ENCODE measurements at regions not wholly inside any gene's neighbourhood (a gene's known extent, or its start where the extent isn't known, plus 50 kb on each side); places are given as distances from the start of the nearest gene placed in this dataset.
"Not testable (repeated sequence)": the region's sequence is repeated elsewhere in the genome, so short reads cannot be mapped to it uniquely, and the experiment has no call there.

DNA sequence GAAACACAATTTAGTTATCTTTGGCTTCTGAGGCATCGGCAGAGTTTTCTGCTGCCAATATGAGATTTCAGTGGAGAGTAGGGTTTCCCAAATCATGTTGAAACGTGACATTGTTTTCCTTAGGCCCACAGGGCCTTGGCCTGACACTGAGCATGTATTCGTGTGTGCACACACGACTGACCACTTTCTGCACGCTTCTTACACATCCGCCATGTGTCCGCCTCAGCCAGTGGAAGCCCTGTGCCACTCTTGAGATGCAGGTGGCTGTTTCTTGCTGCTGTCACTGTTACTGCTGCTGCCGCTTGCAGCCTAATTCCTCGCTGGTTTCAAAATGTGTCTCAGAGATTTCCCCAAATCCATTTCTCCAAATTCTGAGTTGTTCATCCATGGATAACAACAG, 299.6 kb upstream of the PLGLB1 start:
- CTCF ChIA-PET; DNase-seq; H3K4me1 ChIP-seq (ENCODE audit: control extremely low read depth in 1 of 4, control insufficient read depth in 4 of 4, insufficient read depth in 4 of 4, low read length in 3 of 4); POLR2A ChIA-PET; H3K27ac ChIP-seq (ENCODE audit: insufficient read depth in 1 of 2, low read depth in 1 of 2, low read length in 2 of 2, poor library complexity in 1 of 2, severe bottlenecking in 2 of 2); H3K36me3 ChIP-seq (ENCODE audit: control insufficient read depth in 4 of 4, insufficient read depth in 4 of 4, low read length in 3 of 4); H3K27me3 ChIP-seq (replicated peaks in 2 of 5; ENCODE audit: control insufficient read depth in 4 of 5, insufficient read depth in 5 of 5, low read length in 4 of 5); H3K9me3 ChIP-seq (ENCODE audit: control extremely low read depth in 1 of 5, control insufficient read depth in 4 of 5, insufficient read depth in 2 of 5, low read depth in 1 of 5, low read length in 4 of 5); H3K4me3 ChIP-seq (ENCODE audit: control insufficient read depth in 1 of 7, extremely low read depth in 1 of 7, insufficient read depth in 4 of 7, low read depth in 2 of 7, low read length in 6 of 7): not testable (repeated sequence)
- no CpG with 5 or more reads among the region's 9 CpGs for WGBS (ENCODE audit: insufficient coverage)

- H3K4me3 ChIP-seq (ENCODE audit: control insufficient read depth in 1 of 7, extremely low read depth in 1 of 7, insufficient read depth in 4 of 7, low read depth in 2 of 7, low read length in 6 of 7); CTCF ChIA-PET; H3K27ac ChIP-seq (ENCODE audit: insufficient read depth in 1 of 2, low read depth in 1 of 2, low read length in 2 of 2, poor library complexity in 1 of 2, severe bottlenecking in 2 of 2); DNase-seq; H3K4me1 ChIP-seq (ENCODE audit: control extremely low read depth in 1 of 4, control insufficient read depth in 4 of 4, insufficient read depth in 4 of 4, low read length in 3 of 4); H3K36me3 ChIP-seq (ENCODE audit: control insufficient read depth in 4 of 4, insufficient read depth in 4 of 4, low read length in 3 of 4); H3K27me3 ChIP-seq (replicated peaks in 2 of 5; ENCODE audit: control insufficient read depth in 4 of 5, insufficient read depth in 5 of 5, low read length in 4 of 5); H3K9me3 ChIP-seq (ENCODE audit: control extremely low read depth in 1 of 5, control insufficient read depth in 4 of 5, insufficient read depth in 2 of 5, low read depth in 1 of 5, low read length in 4 of 5); POLR2A ChIA-PET: not testable (repeated sequence)
- WGBS (ENCODE audit: insufficient coverage) = no CpG with 5 or more reads among the region's 6 CpGs
These were observed 302.8 kb upstream of the PLGLB1 start for GRCh38 chr2:87324335-87325041.

DNA sequence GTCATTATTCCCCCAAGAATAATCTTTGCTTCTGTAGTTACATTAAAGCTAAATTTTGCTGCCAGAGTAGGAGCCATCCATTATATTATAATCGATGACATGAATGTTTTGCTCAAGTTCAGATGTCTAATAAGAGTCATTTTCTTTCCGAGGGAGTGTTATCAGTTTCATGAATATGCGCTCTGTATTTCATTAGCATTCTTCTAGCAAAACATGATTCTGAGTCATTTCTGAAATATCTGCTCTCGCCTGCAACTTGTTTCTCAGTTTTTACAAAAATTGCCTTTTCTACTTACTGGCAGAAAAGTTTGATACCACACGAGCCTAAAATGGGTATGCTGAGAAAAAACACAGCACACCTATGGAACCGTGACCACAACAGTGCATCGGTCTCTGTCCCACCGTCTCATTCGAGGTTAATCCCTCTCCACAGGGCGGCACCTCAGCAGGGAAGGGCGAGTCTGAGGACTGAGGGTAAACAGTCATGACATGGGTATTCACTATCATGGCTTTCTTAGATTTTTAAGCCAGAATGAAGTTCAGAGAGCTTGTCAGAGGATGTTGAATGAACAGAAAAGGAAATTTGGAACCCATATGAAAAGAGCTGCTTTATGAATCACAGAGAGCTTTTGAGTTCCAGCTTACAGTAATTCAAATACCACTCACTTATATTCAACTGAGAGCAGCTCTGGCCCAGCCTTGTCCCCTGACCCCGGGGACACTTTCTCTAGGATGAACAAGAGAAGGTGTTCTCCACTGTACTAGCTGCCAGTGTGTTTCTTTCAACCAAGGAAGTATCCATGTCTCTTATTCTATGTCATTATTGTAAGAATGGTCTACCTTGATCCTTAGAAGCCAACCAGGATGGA, 303.6 kb upstream of the PLGLB1 start:
- not testable (repeated sequence) for H3K27me3 ChIP-seq (replicated peaks in 2 of 5; ENCODE audit: control insufficient read depth in 4 of 5, insufficient read depth in 5 of 5, low read length in 4 of 5)

DNA sequence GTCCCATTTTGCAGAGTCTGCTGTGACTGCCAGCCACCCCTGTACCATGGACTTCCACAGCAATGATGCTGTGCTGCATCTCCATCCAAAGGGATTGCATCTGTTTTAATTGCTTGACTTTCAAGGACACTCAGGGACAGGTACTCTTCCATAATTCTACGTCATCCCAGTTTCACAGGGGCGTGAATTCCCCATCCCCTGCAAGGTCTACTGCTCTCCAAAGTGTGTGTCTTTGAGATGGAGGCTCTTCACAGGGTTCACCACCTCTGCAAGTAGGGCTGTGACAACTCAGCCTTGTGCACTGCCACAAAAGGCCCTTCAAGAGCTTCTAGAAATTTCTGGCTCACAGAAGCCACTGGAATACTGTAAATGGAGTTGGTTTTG, 304.3 kb upstream of the PLGLB1 start:
- H3K4me1 ChIP-seq (ENCODE audit: control extremely low read depth in 1 of 4, control insufficient read depth in 4 of 4, insufficient read depth in 4 of 4, low read length in 3 of 4); H3K27ac ChIP-seq (ENCODE audit: insufficient read depth in 1 of 2, low read depth in 1 of 2, low read length in 2 of 2, poor library complexity in 1 of 2, severe bottlenecking in 2 of 2); DNase-seq; H3K9me3 ChIP-seq (ENCODE audit: control extremely low read depth in 1 of 5, control insufficient read depth in 4 of 5, insufficient read depth in 2 of 5, low read depth in 1 of 5, low read length in 4 of 5); CTCF ChIA-PET; H3K36me3 ChIP-seq (ENCODE audit: control insufficient read depth in 4 of 4, insufficient read depth in 4 of 4, low read length in 3 of 4); POLR2A ChIA-PET; H3K4me3 ChIP-seq (ENCODE audit: control insufficient read depth in 1 of 7, extremely low read depth in 1 of 7, insufficient read depth in 4 of 7, low read depth in 2 of 7, low read length in 6 of 7); H3K27me3 ChIP-seq (replicated peaks in 2 of 5; ENCODE audit: control insufficient read depth in 4 of 5, insufficient read depth in 5 of 5, low read length in 4 of 5): not testable (repeated sequence)
- WGBS (ENCODE audit: insufficient coverage) = no CpG with 5 or more reads among the region's 2 CpGs

More for the DNA sequence above, 303.6 kb upstream of the PLGLB1 start:
- CTCF ChIA-PET; H3K36me3 ChIP-seq (ENCODE audit: control insufficient read depth in 4 of 4, insufficient read depth in 4 of 4, low read length in 3 of 4); H3K9me3 ChIP-seq (ENCODE audit: control extremely low read depth in 1 of 5, control insufficient read depth in 4 of 5, insufficient read depth in 2 of 5, low read depth in 1 of 5, low read length in 4 of 5); POLR2A ChIA-PET; H3K4me3 ChIP-seq (ENCODE audit: control insufficient read depth in 1 of 7, extremely low read depth in 1 of 7, insufficient read depth in 4 of 7, low read depth in 2 of 7, low read length in 6 of 7); H3K4me1 ChIP-seq (ENCODE audit: control extremely low read depth in 1 of 4, control insufficient read depth in 4 of 4, insufficient read depth in 4 of 4, low read length in 3 of 4); DNase-seq; H3K27ac ChIP-seq (ENCODE audit: insufficient read depth in 1 of 2, low read depth in 1 of 2, low read length in 2 of 2, poor library complexity in 1 of 2, severe bottlenecking in 2 of 2): not testable (repeated sequence)
- whole genome bisulfite sequencing (ENCODE audit: insufficient coverage) = no CpG with 5 or more reads among the region's 12 CpGs

- H3K27me3 ChIP-seq (replicated peaks in 2 of 5; ENCODE audit: control insufficient read depth in 4 of 5, insufficient read depth in 5 of 5, low read length in 4 of 5); H3K27ac ChIP-seq (ENCODE audit: insufficient read depth in 1 of 2, low read depth in 1 of 2, low read length in 2 of 2, poor library complexity in 1 of 2, severe bottlenecking in 2 of 2); CTCF ChIA-PET; H3K4me3 ChIP-seq (ENCODE audit: control insufficient read depth in 1 of 7, extremely low read depth in 1 of 7, insufficient read depth in 4 of 7, low read depth in 2 of 7, low read length in 6 of 7); H3K9me3 ChIP-seq (ENCODE audit: control extremely low read depth in 1 of 5, control insufficient read depth in 4 of 5, insufficient read depth in 2 of 5, low read depth in 1 of 5, low read length in 4 of 5); H3K36me3 ChIP-seq (ENCODE audit: control insufficient read depth in 4 of 4, insufficient read depth in 4 of 4, low read length in 3 of 4); POLR2A ChIA-PET; DNase-seq; H3K4me1 ChIP-seq (ENCODE audit: control extremely low read depth in 1 of 4, control insufficient read depth in 4 of 4, insufficient read depth in 4 of 4, low read length in 3 of 4): not testable (repeated sequence)
- WGBS (ENCODE audit: insufficient coverage) = no CpG with 5 or more reads among the region's 3 CpGs
These were observed 305.1 kb upstream of the PLGLB1 start for GRCh38 chr2:87326754-87327153.

DNA sequence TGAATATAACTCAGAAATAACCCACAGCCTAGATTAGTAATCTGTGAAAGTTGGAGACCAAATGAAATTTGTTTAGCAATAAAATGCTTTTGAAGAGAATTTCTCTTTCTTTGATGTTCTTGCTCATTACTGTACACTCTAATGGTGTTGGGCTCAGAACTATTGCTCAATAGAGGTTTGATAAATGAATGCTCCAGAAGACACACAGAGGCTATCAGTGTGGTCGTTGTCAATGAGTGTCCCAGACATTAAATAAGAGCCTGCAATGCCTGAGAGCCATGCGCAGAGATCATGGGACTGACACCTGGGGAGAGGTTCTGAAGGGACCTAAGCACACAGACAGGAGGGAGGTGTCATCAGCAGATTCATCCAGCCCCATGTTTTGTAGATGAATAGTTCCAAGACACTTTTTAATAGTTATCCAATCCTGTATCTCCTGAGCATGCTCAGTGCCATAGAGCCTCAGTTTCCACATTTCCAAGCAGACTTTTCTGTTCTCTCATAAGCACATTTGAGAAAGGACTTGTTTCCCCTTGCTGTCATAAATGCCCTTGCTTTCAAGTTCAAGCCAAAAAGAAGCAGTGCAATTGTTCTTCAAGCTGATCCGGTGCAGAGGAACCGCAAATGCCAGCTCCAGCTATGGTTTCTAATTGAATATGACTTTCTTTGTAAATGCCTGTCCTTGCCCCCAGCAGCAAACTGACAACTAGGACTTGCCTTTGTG, 306.2 kb upstream of the PLGLB1 start:
- H3K36me3 ChIP-seq (ENCODE audit: control insufficient read depth in 4 of 4, insufficient read depth in 4 of 4, low read length in 3 of 4); H3K27me3 ChIP-seq (replicated peaks in 2 of 5; ENCODE audit: control insufficient read depth in 4 of 5, insufficient read depth in 5 of 5, low read length in 4 of 5); POLR2A ChIA-PET; H3K4me1 ChIP-seq (ENCODE audit: control extremely low read depth in 1 of 4, control insufficient read depth in 4 of 4, insufficient read depth in 4 of 4, low read length in 3 of 4); H3K4me3 ChIP-seq (ENCODE audit: control insufficient read depth in 1 of 7, extremely low read depth in 1 of 7, insufficient read depth in 4 of 7, low read depth in 2 of 7, low read length in 6 of 7); DNase-seq; CTCF ChIA-PET; H3K27ac ChIP-seq (ENCODE audit: insufficient read depth in 1 of 2, low read depth in 1 of 2, low read length in 2 of 2, poor library complexity in 1 of 2, severe bottlenecking in 2 of 2); H3K9me3 ChIP-seq (ENCODE audit: control extremely low read depth in 1 of 5, control insufficient read depth in 4 of 5, insufficient read depth in 2 of 5, low read depth in 1 of 5, low read length in 4 of 5): not testable (repeated sequence)
- no CpG with 5 or more reads among the region's 4 CpGs for WGBS (ENCODE audit: insufficient coverage)

DNA sequence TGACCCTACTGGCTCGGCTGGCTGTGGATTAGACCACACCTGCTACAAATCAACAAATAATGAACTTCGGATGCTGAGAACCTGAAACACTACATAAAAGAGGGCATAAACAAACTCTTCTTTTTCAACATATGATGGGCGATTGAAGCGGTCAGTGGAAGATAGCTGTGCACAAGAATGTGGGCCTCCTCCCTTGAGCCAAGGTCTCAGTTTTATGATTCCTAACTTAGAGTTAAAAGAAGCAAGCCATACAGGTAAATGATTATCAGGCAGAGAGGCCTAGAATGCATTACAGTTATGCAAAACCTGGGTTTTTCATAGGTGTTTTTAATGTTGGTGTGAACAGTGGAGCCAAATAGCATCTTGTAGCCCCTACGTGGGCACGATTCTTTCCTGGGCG, 307.9 kb upstream of the PLGLB1 start:
- CTCF ChIA-PET = not testable (repeated sequence)

More for the DNA sequence above, 307.9 kb upstream of the PLGLB1 start:
- H3K4me1 ChIP-seq (ENCODE audit: control extremely low read depth in 1 of 4, control insufficient read depth in 4 of 4, insufficient read depth in 4 of 4, low read length in 3 of 4); H3K9me3 ChIP-seq (ENCODE audit: control extremely low read depth in 1 of 5, control insufficient read depth in 4 of 5, insufficient read depth in 2 of 5, low read depth in 1 of 5, low read length in 4 of 5); H3K4me3 ChIP-seq (ENCODE audit: control insufficient read depth in 1 of 7, extremely low read depth in 1 of 7, insufficient read depth in 4 of 7, low read depth in 2 of 7, low read length in 6 of 7); POLR2A ChIA-PET; H3K36me3 ChIP-seq (ENCODE audit: control insufficient read depth in 4 of 4, insufficient read depth in 4 of 4, low read length in 3 of 4); H3K27me3 ChIP-seq (replicated peaks in 2 of 5; ENCODE audit: control insufficient read depth in 4 of 5, insufficient read depth in 5 of 5, low read length in 4 of 5); H3K27ac ChIP-seq (ENCODE audit: insufficient read depth in 1 of 2, low read depth in 1 of 2, low read length in 2 of 2, poor library complexity in 1 of 2, severe bottlenecking in 2 of 2); DNase-seq: not testable (repeated sequence)
- 100% methylated on average over 1 of the region's 7 CpGs for WGBS (ENCODE audit: insufficient coverage)
